Right lobe of liver (tissue), 4 donors: ENCODE measurements at regions not wholly inside any gene's neighbourhood (a gene's known extent, or its start where the extent isn't known, plus 50 kb on each side); places are given as distances from the start of the nearest gene placed in this dataset.

Experiments
- POLR2A ChIP-seq: fragments of 450-650 bp; IDR thresholded peaks from one replicate; pipeline ENCODE4 v1.6.1; 2017; ENCODE audit warnings: antibody characterized with exemption, mild to moderate bottlenecking
- TF ChIP-seq, protein P1 (sequence below), 4 donors: fragments of 200-600 bp in 3 of 4; fragments of 450-650 bp in 1 of 4; IDR thresholded peaks; one replicate each; pipeline versions ENCODE4 v1.5.1 to v1.8.0; 2016 to 2022; ENCODE audit warnings: antibody characterized with exemption in 4 of 4, mild to moderate bottlenecking in 2 of 4
- donor health status: DM: no; HTN: no; CAD: no.
- donor health status: DM: no; HTN: no; CAD: no.
- donor health status: DM: no; HTN: yes; CAD: no.

DNA sequence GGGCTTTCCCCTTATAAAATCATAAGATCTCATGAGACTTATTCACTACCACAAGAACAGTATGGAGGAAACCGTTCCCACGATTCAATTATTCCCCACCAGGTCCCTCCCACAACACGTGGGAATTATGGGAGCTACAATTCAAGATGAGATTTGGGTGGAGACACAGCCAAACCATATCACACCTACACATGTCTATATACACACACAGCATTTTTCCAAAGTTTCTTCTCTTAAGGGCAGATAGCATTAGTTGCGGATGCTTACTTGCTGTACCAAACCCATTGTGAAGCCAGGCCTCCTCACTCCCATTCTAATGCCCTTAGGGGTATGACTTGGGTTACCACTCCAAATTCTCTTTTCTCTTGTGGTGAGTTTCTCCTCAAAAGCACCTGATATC, 104.1 kb upstream of the RAP1B start:
- TF ChIP-seq, protein P1, sequence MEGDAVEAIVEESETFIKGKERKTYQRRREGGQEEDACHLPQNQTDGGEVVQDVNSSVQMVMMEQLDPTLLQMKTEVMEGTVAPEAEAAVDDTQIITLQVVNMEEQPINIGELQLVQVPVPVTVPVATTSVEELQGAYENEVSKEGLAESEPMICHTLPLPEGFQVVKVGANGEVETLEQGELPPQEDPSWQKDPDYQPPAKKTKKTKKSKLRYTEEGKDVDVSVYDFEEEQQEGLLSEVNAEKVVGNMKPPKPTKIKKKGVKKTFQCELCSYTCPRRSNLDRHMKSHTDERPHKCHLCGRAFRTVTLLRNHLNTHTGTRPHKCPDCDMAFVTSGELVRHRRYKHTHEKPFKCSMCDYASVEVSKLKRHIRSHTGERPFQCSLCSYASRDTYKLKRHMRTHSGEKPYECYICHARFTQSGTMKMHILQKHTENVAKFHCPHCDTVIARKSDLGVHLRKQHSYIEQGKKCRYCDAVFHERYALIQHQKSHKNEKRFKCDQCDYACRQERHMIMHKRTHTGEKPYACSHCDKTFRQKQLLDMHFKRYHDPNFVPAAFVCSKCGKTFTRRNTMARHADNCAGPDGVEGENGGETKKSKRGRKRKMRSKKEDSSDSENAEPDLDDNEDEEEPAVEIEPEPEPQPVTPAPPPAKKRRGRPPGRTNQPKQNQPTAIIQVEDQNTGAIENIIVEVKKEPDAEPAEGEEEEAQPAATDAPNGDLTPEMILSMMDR (IDR thresholded peaks at IDR 0.05): no peak
- no peak for TF ChIP-seq POLR2A
